ENCODE measurements at regions not wholly inside any gene's neighbourhood (a gene's known extent, or its start where the extent isn't known, plus 50 kb on each side); places are given as distances from the start of the nearest gene placed in this dataset.

DNA sequence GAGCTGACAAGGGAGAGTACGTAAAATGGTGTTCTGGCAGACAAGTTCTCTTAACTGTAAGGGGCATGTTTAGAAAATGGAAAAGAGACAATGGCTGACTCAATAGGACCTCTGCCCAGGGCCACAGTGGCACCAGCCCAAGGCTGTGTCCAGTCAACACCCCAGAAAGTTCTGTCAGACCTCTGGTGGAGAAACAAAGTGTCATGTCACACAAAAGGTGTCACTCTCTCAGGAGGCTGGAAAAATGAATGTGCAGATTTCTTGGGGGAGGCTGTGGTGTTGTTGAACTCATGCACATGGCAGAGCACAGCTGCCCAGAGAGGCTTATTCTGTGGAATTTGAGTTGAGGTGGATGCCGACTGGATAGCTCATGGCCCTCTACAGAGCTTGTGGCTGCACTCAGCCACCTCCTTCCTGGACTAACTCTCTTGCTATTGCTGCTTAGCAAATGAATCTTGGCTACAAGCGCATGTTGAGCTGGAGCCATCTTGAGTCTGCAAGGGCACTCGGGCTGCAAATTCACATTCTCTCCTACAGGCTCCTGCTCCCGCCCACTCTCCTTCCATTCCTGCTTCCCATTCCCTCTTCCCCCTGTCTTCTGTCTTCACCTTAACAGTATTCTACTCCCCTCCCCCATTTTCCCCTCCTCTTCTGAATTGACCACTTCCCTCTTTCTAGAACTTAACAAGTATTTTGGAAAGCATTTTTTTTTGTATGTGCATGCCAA lies 55.8 kb upstream of the SLC7A14 start:
- intact Hi-C loops (cut with micrococcal nuclease): no loop called here
- no peaks in the 10 kb centered on the region for H3K36me3 ChIP-seq (ENCODE audit: control insufficient read depth, insufficient read depth, low read length)
- H3K4me1 ChIP-seq (replicated peaks in 1 of 2; ENCODE audit: control insufficient read depth in 2 of 2, insufficient read depth in 2 of 2, low read length in 2 of 2): peaks cover 25 to 36% of the 10 kb centered on the region in 2 experiments
- H3K9me3 ChIP-seq (replicated peaks; ENCODE audit: control insufficient read depth, insufficient read depth, low read depth, low read length): no peaks in the 10 kb centered on the region; the same call in 1 of the 2 replicates
- ATAC-seq (peak; percentile 54), FAIRE-seq (no peak), DNase-seq (ENCODE audit: extremely low read depth in 1 of 4, low spot score in 3 of 4) (peak in 1 of 4 experiments; percentile 26)
- H3K4me3 ChIP-seq: no peak overlapping the region
- H3K9ac ChIP-seq (ENCODE audit: insufficient read depth in 1 of 2, low read depth in 2 of 2, low read length in 2 of 2): no peak overlapping the region; a peak in 1 of 4 replicates
- H3K79me2 ChIP-seq (ENCODE audit: control insufficient read depth, insufficient read depth, low read length): no peaks in the 10 kb centered on the region
- WGBS (ENCODE audit: insufficient coverage, low coverage, missing lambda C conversion rate): 74% methylated on average over 4 of the region's 5 CpGs
- no peaks in the 10 kb centered on the region for H4K20me1 ChIP-seq (replicated peaks; ENCODE audit: control insufficient read depth, insufficient read depth, low read length)
- BruUV-seq (replicated peaks): no TSS peak
- POLR2A ChIA-PET: interaction anchor here (0.7 to 1.5 kb wide), 3 partner anchors 13 to 130 kb away, joined by 3 to 5 read pairs (median 3); no protein-coding TSS in a partner anchor
- CTCF ChIA-PET (ENCODE audit: low intra/inter-chr PET ratio): no interaction called here
- H3K27me3 ChIP-seq (ENCODE audit: control insufficient read depth in 2 of 2, insufficient read depth in 2 of 2, low read length in 2 of 2): no peaks in the 10 kb centered on the region
- no peaks in the 10 kb centered on the region for H3K9me1 ChIP-seq (ENCODE audit: control insufficient read depth, insufficient read depth, low read length)
- peak overlapping the region; percentile 47 for H3K4me2 ChIP-seq (ENCODE audit: insufficient read depth, low read length)
- in situ Hi-C loops (cut with MboI): loop anchor here (25.0 kb wide), 1 partner anchor 946 kb away; no protein-coding TSS in a partner anchor
- peak overlapping the region; percentile 42; the same call in 2 of the 3 replicates for H3K27ac ChIP-seq (ENCODE audit: extremely low read depth, low read depth, low read length)
- peak overlapping the region; percentile 89 for H2AFZ ChIP-seq (ENCODE audit: low read depth, low read length)
- TF ChIP-seq, protein P1, sequence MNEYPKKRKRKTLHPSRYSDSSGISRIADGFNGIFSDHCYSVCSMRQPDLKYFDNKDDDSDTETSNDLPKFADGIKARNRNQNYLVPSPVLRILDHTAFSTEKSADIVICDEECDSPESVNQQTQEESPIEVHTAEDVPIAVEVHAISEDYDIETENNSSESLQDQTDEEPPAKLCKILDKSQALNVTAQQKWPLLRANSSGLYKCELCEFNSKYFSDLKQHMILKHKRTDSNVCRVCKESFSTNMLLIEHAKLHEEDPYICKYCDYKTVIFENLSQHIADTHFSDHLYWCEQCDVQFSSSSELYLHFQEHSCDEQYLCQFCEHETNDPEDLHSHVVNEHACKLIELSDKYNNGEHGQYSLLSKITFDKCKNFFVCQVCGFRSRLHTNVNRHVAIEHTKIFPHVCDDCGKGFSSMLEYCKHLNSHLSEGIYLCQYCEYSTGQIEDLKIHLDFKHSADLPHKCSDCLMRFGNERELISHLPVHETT (CRISPR knock-in tag; conservative IDR thresholded peaks at IDR 0.05 in 1 of 2, IDR thresholded peaks at IDR 0.05 in 1 of 2): peak in 1 of 2 experiments; percentile 39; a peak in 2 of 4 replicates
- TF ChIP-seq RB1 (IDR thresholded peaks at IDR 0.05; ENCODE audit: low read depth) (0 out of 2 replicates have a peak, but pooled peaks have one; percentile 0), PKNOX1 (IDR thresholded peaks at IDR 0.05) (peak; percentile 63; the same call in 1 of the 2 replicates), NR2C2 (CRISPR knock-in tag; IDR thresholded peaks at IDR 0.05) (no peak), NR2C2 (tag; IDR thresholded peaks at IDR 0.05) (no peak), ZBTB17 (CRISPR knock-in tag; IDR thresholded peaks at IDR 0.05) (0 out of 2 replicates have a peak, but pooled peaks have one; percentile 15), ETV5 (CRISPR knock-in tag; IDR thresholded peaks at IDR 0.05; ENCODE audit: low read depth) (no peak), SPI1 (IDR thresholded peaks at IDR 0.05; ENCODE audit: borderline replicate concordance, low read depth, low read length) (peak; percentile 73; the same call in 1 of the 2 replicates), SMAD4 (CRISPR knock-in tag; conservative IDR thresholded peaks at IDR 0.05) (peak; percentile 36; the same call in 1 of the 2 replicates)
- TF ChIP-seq, protein P2, sequence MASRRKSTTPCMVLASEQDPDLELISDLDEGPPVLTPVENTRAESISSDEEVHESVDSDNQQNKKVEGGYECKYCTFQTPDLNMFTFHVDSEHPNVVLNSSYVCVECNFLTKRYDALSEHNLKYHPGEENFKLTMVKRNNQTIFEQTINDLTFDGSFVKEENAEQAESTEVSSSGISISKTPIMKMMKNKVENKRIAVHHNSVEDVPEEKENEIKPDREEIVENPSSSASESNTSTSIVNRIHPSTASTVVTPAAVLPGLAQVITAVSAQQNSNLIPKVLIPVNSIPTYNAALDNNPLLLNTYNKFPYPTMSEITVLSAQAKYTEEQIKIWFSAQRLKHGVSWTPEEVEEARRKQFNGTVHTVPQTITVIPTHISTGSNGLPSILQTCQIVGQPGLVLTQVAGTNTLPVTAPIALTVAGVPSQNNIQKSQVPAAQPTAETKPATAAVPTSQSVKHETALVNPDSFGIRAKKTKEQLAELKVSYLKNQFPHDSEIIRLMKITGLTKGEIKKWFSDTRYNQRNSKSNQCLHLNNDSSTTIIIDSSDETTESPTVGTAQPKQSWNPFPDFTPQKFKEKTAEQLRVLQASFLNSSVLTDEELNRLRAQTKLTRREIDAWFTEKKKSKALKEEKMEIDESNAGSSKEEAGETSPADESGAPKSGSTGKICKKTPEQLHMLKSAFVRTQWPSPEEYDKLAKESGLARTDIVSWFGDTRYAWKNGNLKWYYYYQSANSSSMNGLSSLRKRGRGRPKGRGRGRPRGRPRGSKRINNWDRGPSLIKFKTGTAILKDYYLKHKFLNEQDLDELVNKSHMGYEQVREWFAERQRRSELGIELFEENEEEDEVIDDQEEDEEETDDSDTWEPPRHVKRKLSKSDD (conservative IDR thresholded peaks at IDR 0.05; ENCODE audit: low read length): no peak
- TF ChIP-seq, protein P3, sequence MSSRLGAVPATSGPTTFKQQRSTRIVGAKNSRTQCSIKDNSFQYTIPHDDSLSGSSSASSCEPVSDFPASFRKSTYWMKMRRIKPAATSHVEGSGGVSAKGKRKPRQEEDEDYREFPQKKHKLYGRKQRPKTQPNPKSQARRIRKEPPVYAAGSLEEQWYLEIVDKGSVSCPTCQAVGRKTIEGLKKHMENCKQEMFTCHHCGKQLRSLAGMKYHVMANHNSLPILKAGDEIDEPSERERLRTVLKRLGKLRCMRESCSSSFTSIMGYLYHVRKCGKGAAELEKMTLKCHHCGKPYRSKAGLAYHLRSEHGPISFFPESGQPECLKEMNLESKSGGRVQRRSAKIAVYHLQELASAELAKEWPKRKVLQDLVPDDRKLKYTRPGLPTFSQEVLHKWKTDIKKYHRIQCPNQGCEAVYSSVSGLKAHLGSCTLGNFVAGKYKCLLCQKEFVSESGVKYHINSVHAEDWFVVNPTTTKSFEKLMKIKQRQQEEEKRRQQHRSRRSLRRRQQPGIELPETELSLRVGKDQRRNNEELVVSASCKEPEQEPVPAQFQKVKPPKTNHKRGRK (tag; IDR thresholded peaks at IDR 0.05): peak; percentile 28; the same call in 1 of the 2 replicates

Measured in K562 (cell line).